Heart right ventricle (tissue), 16 donors: ENCODE measurements at regions not wholly inside any gene's neighbourhood (a gene's known extent, or its start where the extent isn't known, plus 50 kb on each side); places are given as distances from the start of the nearest gene placed in this dataset.
"Not testable (repeated sequence)": the region's sequence is repeated elsewhere in the genome, so short reads cannot be mapped to it uniquely, and the experiment has no call there.

Experiments
- ATAC-seq, 8 donors: fragments of 200-7000 bp; cut with Tn5 transposase; one replicate each; pipeline ENCODE4 v1.9.1; 2020; ENCODE audit warnings: mild to moderate bottlenecking in 8 of 8, moderate library complexity in 8 of 8, moderate number of reproducible peaks in 1 of 8
- DNase-seq, 2 donors: peaks; one replicate each; pipeline ENCODE4 v3.0.0-alpha.2; 2020
- H3K27ac ChIP-seq, 10 donors: fragments of 200-600 bp; sonication (generic) in 2 of 10; one replicate each; pipeline versions ENCODE4 v1.5.0 to v1.8.0; 2020 to 2022; ENCODE audit warnings: mild to moderate bottlenecking in 3 of 10
- H3K27me3 ChIP-seq, 7 donors: fragments of 200-600 bp; one replicate each; pipeline ENCODE4 v1.8.0; 2021 to 2022; ENCODE audit warnings: mild to moderate bottlenecking in 2 of 7
- H3K36me3 ChIP-seq, 9 donors: fragments of 200-600 bp; sonication (generic) in 1 of 9; one replicate each; pipeline versions ENCODE4 v1.5.0 to v1.8.0; 2020 to 2022; ENCODE audit warnings: mild to moderate bottlenecking in 2 of 9
- H3K4me1 ChIP-seq, 9 donors: fragments of 200-600 bp; sonication (generic) in 1 of 9; one replicate each; pipeline versions ENCODE4 v1.5.0 to v1.8.0; 2020 to 2022; ENCODE audit warnings: mild to moderate bottlenecking in 4 of 9
- H3K4me3 ChIP-seq, 10 donors: fragments of 200-600 bp; sonication (generic) in 2 of 10; one replicate each; pipeline versions ENCODE4 v1.5.0 to v1.8.0; 2020 to 2022; ENCODE audit warnings: mild to moderate bottlenecking in 7 of 10, moderate library complexity in 2 of 10
- H3K9me3 ChIP-seq, 11 donors: fragments of 200-600 bp in 10 of 11; sonication (generic) in 2 of 11; one replicate each; pipeline versions ENCODE4 v1.5.0 to v1.8.0; 2013 to 2022; ENCODE audit warnings: mild to moderate bottlenecking in 2 of 11, control low read depth in 1 of 11, moderate library complexity in 1 of 11
- WGBS, 2 donors: extraction: QIAGEN DNeasy Blood & Tissue Kit; methylation state at CpG; one replicate each; pipeline ENCODE4 v1.1.7; 2013; ENCODE audit warnings: inconsistent platforms in 1 of 2; 5-methylcytosine and 5-hydroxymethylcytosine counted together
- intact Hi-C, 10 donors: fragments of 100-400 bp; cut with DNase I; formaldehyde crosslinking; loops; one replicate each; pipeline versions ENCODE4 v1.11.1 to v1.14.2; 2022
- TF ChIP-seq, protein P1 (sequence below), 9 donors: fragments of 200-600 bp; sonication (generic) in 2 of 9; IDR thresholded peaks; one replicate each; pipeline versions ENCODE4 v1.5.0 to v1.8.0; 2021 to 2022; ENCODE audit warnings: antibody characterized with exemption in 9 of 9, mild to moderate bottlenecking in 5 of 9, moderate library complexity in 1 of 9
- donor health status: Arrhythmogenic right ventricular cardiomyopathy.
- donor health status: ischemic (EF 13 %, LVEDD 7.1; RV severe dilation, severe dysfunction).
- donor health status: healthy with polysubstance abuse.
- donor health status: DM: no; HTN: yes; CAD: no.
- donor health status: DM: no; HTN: no; CAD: no.
- donor health status: ischemic (EF 25% LVEDD 6.9; RV normal size, moderate dysfunction).
- donor health status: ischemic (EF 25% LVEDD 5.7; RV mildly dilated, moderate dysfunction).
- donor health status: healthy.
- donor health status: DM: yes; HTN: yes; CAD: no.
- donor health status: Ischemic cardiomyopathy.
- donor health status: ischemic (EF 35%, LVEDD 5.7; RV mildly dilated, moderate dysfunction).
- donor health status: nonischemic (EF 11% LVEDD 7.7; RV severe dilation, severe dysfunction).
- donor health status: DM: yes; HTN: yes; CAD: no.
- donor health status: PGD.
- donor health status: ischemic (EF 29% LVEDD 5.4; RV normal size, mild dysfunction).
- donor health status: nonischemic (EF 23%, LVEDD 6.1; RV moderate dilation, normal function).

DNA sequence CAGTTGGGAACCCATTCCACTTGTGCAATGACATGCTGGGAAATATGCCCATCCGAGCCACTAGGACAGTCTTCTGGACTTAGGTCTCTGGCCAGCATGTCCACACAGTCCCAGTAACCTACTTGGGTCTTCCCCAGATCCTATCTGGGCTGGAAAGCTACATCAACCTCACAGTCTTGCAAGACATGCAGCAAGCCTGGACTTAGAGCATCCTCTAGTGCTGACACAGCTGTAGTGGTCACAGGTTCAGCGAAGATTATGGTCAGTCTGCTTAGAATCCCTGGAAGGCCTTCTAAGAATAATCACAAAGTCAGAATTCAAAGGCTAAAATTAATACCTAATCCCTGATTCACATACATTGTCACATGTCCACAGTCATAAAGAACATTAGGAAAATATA lies 842.7 kb downstream of the STPG2 start:
- H3K4me3 ChIP-seq: no peak overlapping the region
- WGBS, 2 donors: 31 to 66% methylated on average over 2 of the region's 2 CpGs
- intact Hi-C loops: no loop called here
- TF ChIP-seq, protein P1, sequence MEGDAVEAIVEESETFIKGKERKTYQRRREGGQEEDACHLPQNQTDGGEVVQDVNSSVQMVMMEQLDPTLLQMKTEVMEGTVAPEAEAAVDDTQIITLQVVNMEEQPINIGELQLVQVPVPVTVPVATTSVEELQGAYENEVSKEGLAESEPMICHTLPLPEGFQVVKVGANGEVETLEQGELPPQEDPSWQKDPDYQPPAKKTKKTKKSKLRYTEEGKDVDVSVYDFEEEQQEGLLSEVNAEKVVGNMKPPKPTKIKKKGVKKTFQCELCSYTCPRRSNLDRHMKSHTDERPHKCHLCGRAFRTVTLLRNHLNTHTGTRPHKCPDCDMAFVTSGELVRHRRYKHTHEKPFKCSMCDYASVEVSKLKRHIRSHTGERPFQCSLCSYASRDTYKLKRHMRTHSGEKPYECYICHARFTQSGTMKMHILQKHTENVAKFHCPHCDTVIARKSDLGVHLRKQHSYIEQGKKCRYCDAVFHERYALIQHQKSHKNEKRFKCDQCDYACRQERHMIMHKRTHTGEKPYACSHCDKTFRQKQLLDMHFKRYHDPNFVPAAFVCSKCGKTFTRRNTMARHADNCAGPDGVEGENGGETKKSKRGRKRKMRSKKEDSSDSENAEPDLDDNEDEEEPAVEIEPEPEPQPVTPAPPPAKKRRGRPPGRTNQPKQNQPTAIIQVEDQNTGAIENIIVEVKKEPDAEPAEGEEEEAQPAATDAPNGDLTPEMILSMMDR (IDR thresholded peaks at IDR 0.05): no peak
- no peak overlapping the region for H3K27ac ChIP-seq
- no peaks in the 10 kb centered on the region for H3K36me3 ChIP-seq
- H3K4me1 ChIP-seq: no peaks in the 10 kb centered on the region
- peaks cover 0 to 61% (median 4%) of the 10 kb centered on the region in 11 donors for H3K9me3 ChIP-seq
- ATAC-seq (no peak), DNase-seq (no peak)
- no peaks in the 10 kb centered on the region for H3K27me3 ChIP-seq

GRCh38 chr4:97305351-97305750 lies 837.9 kb downstream of the STPG2 start:
- Histone ChIP-seq H3K36me3 (no peaks in the 10 kb centered on the region), H3K4me1 (no peaks in the 10 kb centered on the region), H3K27ac (no peak overlapping the region), H3K9me3 (peaks cover 0 to 36% (median 4%) of the 10 kb centered on the region in 11 donors), H3K4me3 (no peak overlapping the region), H3K27me3 (no peaks in the 10 kb centered on the region)
- ATAC-seq: no peak
- intact Hi-C loops: no loop called here
- WGBS, 2 donors: 67 to 82% methylated on average over 2 of the region's 2 CpGs
- TF ChIP-seq, protein P1 (IDR thresholded peaks at IDR 0.05): no peak
- no peak for DNase-seq

- no peaks in the 10 kb centered on the region for H3K36me3 ChIP-seq
- TF ChIP-seq, protein P1 (IDR thresholded peaks at IDR 0.05): no peak
- no peak overlapping the region for H3K27ac ChIP-seq
- no peak overlapping the region for H3K4me3 ChIP-seq
- H3K9me3 ChIP-seq: peaks cover 0 to 2% (median 0%) of the 10 kb centered on the region in 11 donors
- H3K4me1 ChIP-seq: no peaks in the 10 kb centered on the region
- intact Hi-C loops: no loop called here
- DNase-seq: no peak
- ATAC-seq: no peak
- no peaks in the 10 kb centered on the region for H3K27me3 ChIP-seq
Measured at GRCh38 chr4:97309121-97309520, 834.2 kb downstream of the STPG2 start.

DNA sequence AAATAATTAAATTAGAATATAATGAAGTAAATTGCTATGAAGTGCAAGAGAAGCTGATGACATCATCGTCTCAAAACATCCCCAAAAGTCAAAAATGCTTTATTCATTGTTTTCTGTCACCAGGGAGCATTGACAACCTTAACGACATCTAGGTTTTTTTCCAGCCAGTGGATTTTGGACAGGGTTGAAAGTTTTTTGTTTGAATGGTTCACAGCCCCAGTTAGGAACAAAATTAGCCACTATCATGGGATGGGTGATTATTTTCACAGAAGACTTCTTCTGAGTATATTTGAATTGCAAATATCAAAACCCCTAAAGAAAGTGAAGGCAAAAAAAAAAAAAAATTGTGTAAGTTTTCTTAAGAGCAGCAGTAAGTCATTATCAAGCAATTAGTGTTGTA lies 826.1 kb downstream of the STPG2 start:
- intact Hi-C loops: no loop called here
- 30 to 32% methylated on average over 2 of the region's 2 CpGs for WGBS, 2 donors
- Histone ChIP-seq H3K4me3 (no peak overlapping the region), H3K4me1 (no peaks in the 10 kb centered on the region), H3K36me3 (no peaks in the 10 kb centered on the region), H3K27ac (no peak overlapping the region), H3K27me3 (no peaks in the 10 kb centered on the region), H3K9me3 (no peaks in the 10 kb centered on the region)
- DNase-seq: no peak
- ATAC-seq: no peak
- TF ChIP-seq, protein P1 (IDR thresholded peaks at IDR 0.05): no peak

- no peaks in the 10 kb centered on the region for H3K27me3 ChIP-seq
- intact Hi-C loops: no loop called here
- H3K4me1 ChIP-seq: no peaks in the 10 kb centered on the region
- DNase-seq (no peak), ATAC-seq (no peak)
- H3K27ac ChIP-seq: no peak overlapping the region
- TF ChIP-seq, protein P1 (IDR thresholded peaks at IDR 0.05): no peak
- no peak overlapping the region for H3K4me3 ChIP-seq
- no peaks in the 10 kb centered on the region for H3K36me3 ChIP-seq
- peaks cover 0 to 3% (median 0%) of the 10 kb centered on the region in 11 donors for H3K9me3 ChIP-seq
- WGBS, 2 donors: 29 to 31% methylated on average over 2 of the region's 2 CpGs
Measured at GRCh38 chr4:97317671-97318070, 825.6 kb downstream of the STPG2 start.

DNA sequence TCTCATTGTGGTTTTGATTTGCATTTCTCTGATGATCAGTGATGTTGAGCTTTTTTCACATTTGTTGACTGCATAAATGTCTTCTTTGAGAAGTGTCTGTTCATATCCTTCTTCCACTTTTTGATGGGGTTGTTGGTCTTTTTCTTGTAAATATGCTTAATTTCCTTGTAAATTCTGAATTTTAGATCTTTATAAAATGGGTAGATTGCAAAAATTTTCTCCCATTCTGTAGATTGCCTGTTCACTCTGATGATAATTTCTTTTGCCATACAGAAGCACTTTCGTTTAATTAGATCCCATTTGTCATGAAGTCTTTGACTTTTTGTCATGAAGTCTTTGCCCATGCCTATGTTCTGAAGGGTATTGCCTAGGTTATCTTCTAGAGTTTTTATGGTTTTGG lies 817.5 kb downstream of the STPG2 start:
- WGBS, 2 donors: 38 to 63% methylated on average over 1 of the region's 1 CpG
- ATAC-seq, DNase-seq, intact Hi-C loops, H3K27ac ChIP-seq, H3K4me3 ChIP-seq, H3K36me3 ChIP-seq, H3K27me3 ChIP-seq, H3K4me1 ChIP-seq: not testable (repeated sequence)
- H3K9me3 ChIP-seq: peaks cover 0 to 41% (median 9%) of the 10 kb centered on the region in 11 donors
